ENCODE measurements at regions not wholly inside any gene's neighbourhood (a gene's known extent, or its start where the extent isn't known, plus 50 kb on each side); places are given as distances from the start of the nearest gene placed in this dataset.

- no peaks in the 10 kb centered on the region for H3K36me3 ChIP-seq (ENCODE audit: control insufficient read depth in 2 of 3, insufficient read depth in 3 of 3, low read length in 3 of 3)
- H3K27me3 Mint-ChIP-seq, result no peaks in the 10 kb centered on the region
- H3K4me3 Mint-ChIP-seq, result no peak overlapping the region
- peaks cover 0 to 6% (median 0%) of the 10 kb centered on the region in 11 donors for H3K9me3 Mint-ChIP-seq
- H3K4me1 ChIP-seq (ENCODE audit: control insufficient read depth in 2 of 2, insufficient read depth in 2 of 2, low read length in 2 of 2), result no peaks in the 10 kb centered on the region
- no peak overlapping the region for H3K27ac Mint-ChIP-seq
- peaks cover 0 to 4% (median 0%) of the 10 kb centered on the region in 3 experiments for H3K9me3 ChIP-seq (ENCODE audit: control insufficient read depth in 2 of 3, low read length in 3 of 3)
- no peaks in the 10 kb centered on the region for H3K4me1 Mint-ChIP-seq
- ChIA-PET POLR2A (no interaction called here), CTCF (no interaction called here)
- no peak overlapping the region for H3K4me3 ChIP-seq (ENCODE audit: low read length)
- DNase-seq (no peak), ATAC-seq (no peak)
- intact Hi-C loops (cut with micrococcal nuclease), result no loop called here
- no peaks in the 10 kb centered on the region for H3K36me3 Mint-ChIP-seq
- H3K27ac ChIP-seq (ENCODE audit: low read depth, low read length), result no peak overlapping the region
- no peaks in the 10 kb centered on the region for H3K27me3 ChIP-seq (ENCODE audit: control insufficient read depth in 2 of 2, insufficient read depth in 2 of 2, low read length in 2 of 2)
These were observed 2227.5 kb upstream of the C9orf72 start for GRCh38 chr9:29800821-29801220.

- POLR2A ChIA-PET, result no interaction called here
- no peaks in the 10 kb centered on the region for H3K4me1 Mint-ChIP-seq
- Histone ChIP-seq H3K27ac (ENCODE audit: low read depth, low read length) (no peak overlapping the region), H3K36me3 (ENCODE audit: control insufficient read depth in 2 of 3, insufficient read depth in 3 of 3, low read length in 3 of 3) (no peaks in the 10 kb centered on the region), H3K4me1 (ENCODE audit: control insufficient read depth in 2 of 2, insufficient read depth in 2 of 2, low read length in 2 of 2) (no peaks in the 10 kb centered on the region), H3K9me3 (ENCODE audit: control insufficient read depth in 2 of 3, low read length in 3 of 3) (peaks cover 0 to 4% (median 0%) of the 10 kb centered on the region in 3 experiments), H3K27me3 (ENCODE audit: control insufficient read depth in 2 of 2, insufficient read depth in 2 of 2, low read length in 2 of 2) (no peaks in the 10 kb centered on the region), H3K4me3 (ENCODE audit: low read length) (no peak overlapping the region)
- no peaks in the 10 kb centered on the region for H3K36me3 Mint-ChIP-seq
- H3K27ac Mint-ChIP-seq, result no peak overlapping the region
- no peaks in the 10 kb centered on the region for H3K27me3 Mint-ChIP-seq
- CTCF ChIA-PET, result no interaction called here
- peaks cover 0 to 6% (median 0%) of the 10 kb centered on the region in 11 donors for H3K9me3 Mint-ChIP-seq
- intact Hi-C loops (cut with micrococcal nuclease), result no loop called here
- ATAC-seq (no peak), DNase-seq (no peak)
- no peak overlapping the region for H3K4me3 Mint-ChIP-seq
These were observed 2229.2 kb upstream of the C9orf72 start for GRCh38 chr9:29802454-29802853.

- H3K4me1 Mint-ChIP-seq, result no peaks in the 10 kb centered on the region
- peaks cover 0 to 19% (median 6%) of the 10 kb centered on the region in 11 donors for H3K9me3 Mint-ChIP-seq
- Histone ChIP-seq H3K9me3 (ENCODE audit: control insufficient read depth in 2 of 3, low read length in 3 of 3) (peaks cover 0 to 4% (median 0%) of the 10 kb centered on the region in 3 experiments), H3K4me1 (ENCODE audit: control insufficient read depth in 2 of 2, insufficient read depth in 2 of 2, low read length in 2 of 2) (no peaks in the 10 kb centered on the region), H3K4me3 (ENCODE audit: low read length) (no peak overlapping the region), H3K27me3 (ENCODE audit: control insufficient read depth in 2 of 2, insufficient read depth in 2 of 2, low read length in 2 of 2) (no peaks in the 10 kb centered on the region), H3K27ac (ENCODE audit: low read depth, low read length) (no peak overlapping the region), H3K36me3 (ENCODE audit: control insufficient read depth in 2 of 3, insufficient read depth in 3 of 3, low read length in 3 of 3) (no peaks in the 10 kb centered on the region)
- peaks cover 0 to 6% (median 0%) of the 10 kb centered on the region in 5 donors for H3K36me3 Mint-ChIP-seq
- no peak overlapping the region for H3K27ac Mint-ChIP-seq
- ChIA-PET POLR2A (no interaction called here), CTCF (interaction anchor here (0.7 kb wide), 1 partner anchor 197 kb away, joined by 3 read pairs; no protein-coding TSS in a partner anchor)
- DNase-seq (no peak), ATAC-seq (no peak)
- no peak overlapping the region for H3K4me3 Mint-ChIP-seq
- intact Hi-C loops (cut with micrococcal nuclease), result no loop called here
- no peaks in the 10 kb centered on the region for H3K27me3 Mint-ChIP-seq
These were observed 2233.8 kb upstream of the C9orf72 start for GRCh38 chr9:29806937-29807618.

- Histone ChIP-seq H3K4me1 (ENCODE audit: control insufficient read depth in 2 of 2, insufficient read depth in 2 of 2, low read length in 2 of 2) (no peaks in the 10 kb centered on the region), H3K36me3 (ENCODE audit: control insufficient read depth in 2 of 3, insufficient read depth in 3 of 3, low read length in 3 of 3) (no peaks in the 10 kb centered on the region), H3K4me3 (ENCODE audit: low read length) (no peak overlapping the region), H3K27me3 (ENCODE audit: control insufficient read depth in 2 of 2, insufficient read depth in 2 of 2, low read length in 2 of 2) (no peaks in the 10 kb centered on the region), H3K27ac (ENCODE audit: low read depth, low read length) (no peak overlapping the region), H3K9me3 (ENCODE audit: control insufficient read depth in 2 of 3, low read length in 3 of 3) (peaks cover 0 to 4% (median 0%) of the 10 kb centered on the region in 3 experiments)
- H3K4me1 Mint-ChIP-seq, result no peaks in the 10 kb centered on the region
- ChIA-PET POLR2A (no interaction called here), CTCF (no interaction called here)
- ATAC-seq (no peak), DNase-seq (no peak)
- H3K27ac Mint-ChIP-seq, result no peak overlapping the region
- no peak overlapping the region for H3K4me3 Mint-ChIP-seq
- H3K36me3 Mint-ChIP-seq, result no peaks in the 10 kb centered on the region
- intact Hi-C loops (cut with micrococcal nuclease), result no loop called here
- H3K27me3 Mint-ChIP-seq, result no peaks in the 10 kb centered on the region
- H3K9me3 Mint-ChIP-seq, result peaks cover 8 to 44% (median 24%) of the 10 kb centered on the region in 11 donors
These were observed 2243.8 kb upstream of the C9orf72 start for GRCh38 chr9:29816954-29817703.

- ATAC-seq (no peak), DNase-seq (no peak)
- Mint-ChIP-seq H3K4me3 (no peak overlapping the region), H3K27me3 (no peaks in the 10 kb centered on the region), H3K27ac (no peak overlapping the region), H3K9me3 (peaks cover 6 to 47% (median 20%) of the 10 kb centered on the region in 11 donors), H3K4me1 (no peaks in the 10 kb centered on the region), H3K36me3 (no peaks in the 10 kb centered on the region)
- intact Hi-C loops (cut with micrococcal nuclease), result no loop called here
- Histone ChIP-seq H3K4me3 (ENCODE audit: low read length) (no peak overlapping the region), H3K27me3 (ENCODE audit: control insufficient read depth in 2 of 2, insufficient read depth in 2 of 2, low read length in 2 of 2) (no peaks in the 10 kb centered on the region), H3K4me1 (ENCODE audit: control insufficient read depth in 2 of 2, insufficient read depth in 2 of 2, low read length in 2 of 2) (no peaks in the 10 kb centered on the region), H3K36me3 (ENCODE audit: control insufficient read depth in 2 of 3, insufficient read depth in 3 of 3, low read length in 3 of 3) (no peaks in the 10 kb centered on the region), H3K27ac (ENCODE audit: low read depth, low read length) (no peak overlapping the region), H3K9me3 (ENCODE audit: control insufficient read depth in 2 of 3, low read length in 3 of 3) (peaks cover 0 to 4% (median 0%) of the 10 kb centered on the region in 3 experiments)
- POLR2A ChIA-PET, result no interaction called here
- CTCF ChIA-PET, result no interaction called here
These were observed 2249.2 kb upstream of the C9orf72 start for GRCh38 chr9:29822458-29822857.

GRCh38 chr9:29826421-29826820, 2253.1 kb upstream of the C9orf72 start:
- H3K27me3 ChIP-seq (ENCODE audit: control insufficient read depth in 2 of 2, insufficient read depth in 2 of 2, low read length in 2 of 2), result no peaks in the 10 kb centered on the region
- no peaks in the 10 kb centered on the region for H3K9me3 ChIP-seq (ENCODE audit: control insufficient read depth in 2 of 3, low read length in 3 of 3)
- no peak for DNase-seq
- ATAC-seq, result no peak
- H3K27me3 Mint-ChIP-seq, result no peaks in the 10 kb centered on the region
- no peak overlapping the region for H3K4me3 ChIP-seq (ENCODE audit: low read length)
- no peak overlapping the region for H3K27ac Mint-ChIP-seq
- no peak overlapping the region for H3K27ac ChIP-seq (ENCODE audit: low read depth, low read length)
- ChIA-PET POLR2A (no interaction called here), CTCF (no interaction called here)
- no peaks in the 10 kb centered on the region for H3K36me3 ChIP-seq (ENCODE audit: control insufficient read depth in 2 of 3, insufficient read depth in 3 of 3, low read length in 3 of 3)
- no peaks in the 10 kb centered on the region for H3K4me1 Mint-ChIP-seq
- no peak overlapping the region for H3K4me3 Mint-ChIP-seq
- peaks cover 0 to 33% (median 4%) of the 10 kb centered on the region in 11 donors for H3K9me3 Mint-ChIP-seq
- no peaks in the 10 kb centered on the region for H3K36me3 Mint-ChIP-seq
- H3K4me1 ChIP-seq (ENCODE audit: control insufficient read depth in 2 of 2, insufficient read depth in 2 of 2, low read length in 2 of 2), result no peaks in the 10 kb centered on the region
- intact Hi-C loops (cut with micrococcal nuclease), result no loop called here

- H3K27me3 Mint-ChIP-seq, result no peaks in the 10 kb centered on the region
- H3K36me3 Mint-ChIP-seq, result no peaks in the 10 kb centered on the region
These were observed 2257.5 kb upstream of the C9orf72 start for GRCh38 chr9:29830821-29831220.

More at GRCh38 chr9:29830821-29831220, 2257.5 kb upstream of the C9orf72 start:
- no peak overlapping the region for H3K27ac Mint-ChIP-seq
- no peaks in the 10 kb centered on the region for H3K4me1 Mint-ChIP-seq
- Histone ChIP-seq H3K9me3 (ENCODE audit: control insufficient read depth in 2 of 3, low read length in 3 of 3) (no peaks in the 10 kb centered on the region), H3K27ac (ENCODE audit: low read depth, low read length) (no peak overlapping the region), H3K36me3 (ENCODE audit: control insufficient read depth in 2 of 3, insufficient read depth in 3 of 3, low read length in 3 of 3) (no peaks in the 10 kb centered on the region), H3K4me1 (ENCODE audit: control insufficient read depth in 2 of 2, insufficient read depth in 2 of 2, low read length in 2 of 2) (no peaks in the 10 kb centered on the region), H3K4me3 (ENCODE audit: low read length) (no peak overlapping the region), H3K27me3 (ENCODE audit: control insufficient read depth in 2 of 2, insufficient read depth in 2 of 2, low read length in 2 of 2) (no peaks in the 10 kb centered on the region)
- H3K9me3 Mint-ChIP-seq, result peaks cover 0 to 20% (median 4%) of the 10 kb centered on the region in 11 donors
- H3K4me3 Mint-ChIP-seq, result no peak overlapping the region
- POLR2A ChIA-PET, result no interaction called here
- CTCF ChIA-PET, result no interaction called here
- intact Hi-C loops (cut with micrococcal nuclease), result no loop called here
- ATAC-seq (no peak), DNase-seq (no peak)
